Neural progenitor cell (in vitro differentiated cells): ENCODE measurements at regions not wholly inside any gene's neighbourhood (a gene's known extent, or its start where the extent isn't known, plus 50 kb on each side); places are given as distances from the start of the nearest gene placed in this dataset.

ENCODE experiments used
- DNase-seq: peaks from one replicate; pipeline ENCODE4 v3.0.0-alpha.2; 2016; ENCODE audit warnings: low spot score
- H2AFZ ChIP-seq: fragments of 200-600 bp; sonication (generic); replicated peaks from 2 replicates; pipeline ENCODE4 v1.6.1; 2016; ENCODE audit warnings: antibody characterized with exemption
- H3F3A ChIP-seq: fragments of 200-600 bp; sonication (generic); 2 replicates; pipeline ENCODE4 v1.6.1; 2016; ENCODE audit warnings: antibody characterized with exemption, low read depth
- H3K27ac ChIP-seq: fragments of 200-600 bp; sonication (generic); 2 replicates; pipeline ENCODE4 v1.5.1; 2016; ENCODE audit warnings: mild to moderate bottlenecking
- H3K27me3 ChIP-seq: fragments of 200-600 bp; sonication (generic); 2 replicates; pipeline ENCODE4 v1.6.1; 2016; ENCODE audit warnings: mild to moderate bottlenecking, moderate library complexity
- H3K36me3 ChIP-seq: fragments of 200-600 bp; sonication (generic); 2 replicates; pipeline ENCODE4 v1.5.1; 2016
- H3K4me1 ChIP-seq: fragments of 200-600 bp; sonication (generic); 2 replicates; pipeline ENCODE4 v1.6.1; 2016; ENCODE audit warnings: mixed run types
- H3K4me2 ChIP-seq: fragments of 200-600 bp; sonication (generic); 2 replicates; pipeline ENCODE4 v1.6.1; 2016
- H3K4me3 ChIP-seq: fragments of 200-600 bp; sonication (generic); 2 replicates; pipeline ENCODE4 v1.5.1; 2016
- H3K79me2 ChIP-seq: fragments of 200-600 bp; sonication (generic); 2 replicates; pipeline ENCODE4 v1.6.1; 2016; ENCODE audit warnings: low read depth
- H3K9ac ChIP-seq: fragments of 200-600 bp; sonication (generic); 2 replicates; pipeline ENCODE4 v1.6.1; 2016
- H3K9me3 ChIP-seq: fragments of 200-600 bp; sonication (generic); 2 replicates; pipeline ENCODE4 v1.5.1; 2016; ENCODE audit warnings: low read depth
- H4K20me1 ChIP-seq: fragments of 200-600 bp; sonication (generic); 2 replicates; pipeline ENCODE4 v1.6.1; 2016; ENCODE audit warnings: low read depth
- H3K27ac Mint-ChIP-seq: 3 replicates; pipeline ENCODE4 v1.8.0; 2021; ENCODE audit warnings: mixed read lengths
- H3K27me3 Mint-ChIP-seq: 2 replicates; pipeline ENCODE4 v1.8.0; 2022; ENCODE audit warnings: low read depth, mild to moderate bottlenecking, inconsistent platforms, moderate library complexity, mixed read lengths; ENCODE audit not compliant: insufficient read depth
- H3K36me3 Mint-ChIP-seq: 3 replicates; pipeline ENCODE4 v1.8.0; 2021; ENCODE audit warnings: mixed read lengths
- H3K4me1 Mint-ChIP-seq: 3 replicates; pipeline ENCODE4 v1.8.0; 2021; ENCODE audit warnings: mixed read lengths
- H3K4me3 Mint-ChIP-seq: 3 replicates; pipeline ENCODE4 v1.8.0; 2021; ENCODE audit warnings: mild to moderate bottlenecking, moderate library complexity, mixed read lengths
- H3K9me3 Mint-ChIP-seq: 3 replicates; pipeline ENCODE4 v1.8.0; 2020; ENCODE audit warnings: mixed read lengths
- EZH2 ChIP-seq: fragments of 200-600 bp; sonication (generic); IDR thresholded peaks from 2 replicates; pipeline ENCODE4 v1.6.1; 2017; ENCODE audit warnings: antibody characterized with exemption, mild to moderate bottlenecking, moderate library complexity
- EZH2phosphoT487 ChIP-seq: fragments of 200-600 bp; sonication (generic); IDR thresholded peaks from 2 replicates; pipeline ENCODE4 v1.6.1; 2017; ENCODE audit warnings: antibody characterized with exemption
- TF ChIP-seq, protein P1 (sequence below): fragments of 200-600 bp; sonication (generic); IDR thresholded peaks from 2 replicates; pipeline ENCODE4 v1.5.1; 2017; ENCODE audit warnings: antibody characterized with exemption, mild to moderate bottlenecking

DNA sequence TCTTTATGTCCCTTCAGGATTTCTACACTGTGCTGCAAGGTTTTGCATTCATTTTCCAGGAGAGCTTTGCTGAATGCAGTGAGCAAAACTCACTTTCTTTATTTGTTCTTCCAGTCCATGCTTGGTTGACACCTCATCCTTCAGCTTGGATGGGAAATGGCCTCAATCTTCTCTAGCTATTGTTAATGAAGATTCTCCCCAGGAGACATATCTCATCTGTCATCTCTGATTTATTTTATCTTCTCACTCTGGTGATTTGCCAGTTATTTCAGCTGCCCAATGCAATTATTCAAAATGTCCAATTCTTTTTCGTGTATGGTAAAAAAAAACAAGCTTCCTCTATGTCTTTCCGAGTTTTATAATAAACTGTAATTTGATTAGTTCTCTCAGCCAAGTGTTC lies 77.9 kb upstream of the PAK5 start:
- no peaks in the 10 kb centered on the region for H3K27me3 ChIP-seq
- H4K20me1 ChIP-seq: no peaks in the 10 kb centered on the region
- H3K27ac ChIP-seq: no peak overlapping the region
- Mint-ChIP-seq H3K9me3 (no peaks in the 10 kb centered on the region), H3K27ac (no peak overlapping the region), H3K36me3 (no peaks in the 10 kb centered on the region), H3K4me3 (no peak overlapping the region), H3K27me3 (peaks cover 6% of the 10 kb centered on the region), H3K4me1 (peaks cover 18% of the 10 kb centered on the region)
- H3K79me2 ChIP-seq: no peaks in the 10 kb centered on the region
- no peaks in the 10 kb centered on the region for H3K36me3 ChIP-seq
- no peak overlapping the region for H3K4me3 ChIP-seq
- H3K9me3 ChIP-seq: no peaks in the 10 kb centered on the region
- DNase-seq: no peak
- H3K4me2 ChIP-seq: no peak overlapping the region
- H3F3A ChIP-seq: no peaks in the 10 kb centered on the region
- TF ChIP-seq EZH2phosphoT487 (no peak), EZH2 (no peak)
- TF ChIP-seq, protein P1, sequence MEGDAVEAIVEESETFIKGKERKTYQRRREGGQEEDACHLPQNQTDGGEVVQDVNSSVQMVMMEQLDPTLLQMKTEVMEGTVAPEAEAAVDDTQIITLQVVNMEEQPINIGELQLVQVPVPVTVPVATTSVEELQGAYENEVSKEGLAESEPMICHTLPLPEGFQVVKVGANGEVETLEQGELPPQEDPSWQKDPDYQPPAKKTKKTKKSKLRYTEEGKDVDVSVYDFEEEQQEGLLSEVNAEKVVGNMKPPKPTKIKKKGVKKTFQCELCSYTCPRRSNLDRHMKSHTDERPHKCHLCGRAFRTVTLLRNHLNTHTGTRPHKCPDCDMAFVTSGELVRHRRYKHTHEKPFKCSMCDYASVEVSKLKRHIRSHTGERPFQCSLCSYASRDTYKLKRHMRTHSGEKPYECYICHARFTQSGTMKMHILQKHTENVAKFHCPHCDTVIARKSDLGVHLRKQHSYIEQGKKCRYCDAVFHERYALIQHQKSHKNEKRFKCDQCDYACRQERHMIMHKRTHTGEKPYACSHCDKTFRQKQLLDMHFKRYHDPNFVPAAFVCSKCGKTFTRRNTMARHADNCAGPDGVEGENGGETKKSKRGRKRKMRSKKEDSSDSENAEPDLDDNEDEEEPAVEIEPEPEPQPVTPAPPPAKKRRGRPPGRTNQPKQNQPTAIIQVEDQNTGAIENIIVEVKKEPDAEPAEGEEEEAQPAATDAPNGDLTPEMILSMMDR: no peak
- H3K4me1 ChIP-seq: peaks cover 4% of the 10 kb centered on the region
- no peak overlapping the region for H2AFZ ChIP-seq
- no peak overlapping the region for H3K9ac ChIP-seq

GRCh38 chr20:9912858-9913434 lies 74.1 kb upstream of the PAK5 start:
- no peak overlapping the region for H3K27ac Mint-ChIP-seq
- H3K36me3 Mint-ChIP-seq: no peaks in the 10 kb centered on the region
- Histone ChIP-seq H3K9me3 (no peaks in the 10 kb centered on the region), H3K4me1 (peaks cover 4% of the 10 kb centered on the region), H3K27me3 (no peaks in the 10 kb centered on the region), H3K9ac (no peak overlapping the region), H3K79me2 (no peaks in the 10 kb centered on the region), H2AFZ (no peak overlapping the region), H3K36me3 (no peaks in the 10 kb centered on the region), H3K27ac (no peak overlapping the region), H3K4me2 (no peak overlapping the region), H3K4me3 (no peak overlapping the region), H3F3A (no peaks in the 10 kb centered on the region), H4K20me1 (no peaks in the 10 kb centered on the region)
- no peaks in the 10 kb centered on the region for H3K9me3 Mint-ChIP-seq
- peak; percentile 62 for DNase-seq
- peaks cover 15% of the 10 kb centered on the region for H3K4me1 Mint-ChIP-seq
- TF ChIP-seq EZH2phosphoT487 (no peak), EZH2 (no peak)
- TF ChIP-seq, protein P1: peak; percentile 92
- peaks cover 6% of the 10 kb centered on the region for H3K27me3 Mint-ChIP-seq
- H3K4me3 Mint-ChIP-seq: no peak overlapping the region

DNA sequence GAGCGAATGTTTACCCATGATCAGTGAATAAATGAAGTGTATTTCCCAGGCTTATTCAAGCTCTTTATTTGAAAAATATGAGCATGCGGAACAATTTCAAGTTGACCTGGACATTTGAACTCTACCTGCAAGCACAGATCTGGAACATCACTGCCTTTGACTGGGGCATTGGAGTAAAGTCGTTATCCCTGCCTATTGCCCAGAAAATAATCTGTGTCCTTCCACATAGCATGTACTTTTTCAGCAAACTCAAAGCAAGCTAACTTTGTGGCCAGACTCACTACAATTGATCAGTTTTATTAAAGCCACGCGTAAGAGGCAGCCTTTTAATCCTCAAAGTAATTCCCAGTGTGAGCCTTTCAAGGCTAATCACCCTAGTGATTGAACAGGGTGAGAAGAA lies 73.4 kb upstream of the PAK5 start:
- H3K9ac ChIP-seq: no peak overlapping the region
- TF ChIP-seq, protein P1: no peak
- no peak for TF ChIP-seq EZH2phosphoT487
- TF ChIP-seq EZH2: no peak
- no peak overlapping the region for H3K27ac ChIP-seq
- no peaks in the 10 kb centered on the region for H3K9me3 Mint-ChIP-seq
- no peak overlapping the region for H3K4me2 ChIP-seq
- H3K4me1 ChIP-seq: peaks cover 4% of the 10 kb centered on the region
- H3K27ac Mint-ChIP-seq: no peak overlapping the region
- H3K27me3 ChIP-seq: no peaks in the 10 kb centered on the region
- no peaks in the 10 kb centered on the region for H3K36me3 Mint-ChIP-seq
- H3K4me3 Mint-ChIP-seq: no peak overlapping the region
- H3F3A ChIP-seq: no peaks in the 10 kb centered on the region
- no peaks in the 10 kb centered on the region for H4K20me1 ChIP-seq
- no peaks in the 10 kb centered on the region for H3K79me2 ChIP-seq
- no peaks in the 10 kb centered on the region for H3K9me3 ChIP-seq
- DNase-seq: peak; percentile 14
- H2AFZ ChIP-seq: no peak overlapping the region
- H3K4me3 ChIP-seq: no peak overlapping the region
- peaks cover 15% of the 10 kb centered on the region for H3K4me1 Mint-ChIP-seq
- no peaks in the 10 kb centered on the region for H3K36me3 ChIP-seq
- H3K27me3 Mint-ChIP-seq: peaks cover 6% of the 10 kb centered on the region
